ENCODE measurements at regions not wholly inside any gene's neighbourhood (a gene's known extent, or its start where the extent isn't known, plus 50 kb on each side); places are given as distances from the start of the nearest gene placed in this dataset.

DNA sequence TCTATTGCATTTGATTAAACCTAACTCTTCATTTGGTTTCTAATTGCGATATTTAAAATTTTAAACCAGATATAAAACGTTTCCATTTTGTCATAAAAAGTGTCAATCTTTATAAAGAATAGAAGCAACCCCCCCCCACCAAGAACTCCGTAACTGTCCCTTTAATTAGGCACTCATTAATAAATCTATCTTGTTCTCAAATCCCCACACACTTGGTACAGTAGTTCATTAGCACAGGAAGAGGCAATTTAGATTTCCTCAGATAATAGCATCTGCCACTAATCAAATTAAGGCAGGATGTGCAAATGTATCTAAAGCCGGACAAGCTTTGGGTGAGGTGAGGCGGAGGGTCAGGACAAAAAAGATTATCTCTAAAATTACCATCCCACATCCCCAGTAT lies 1143.3 kb upstream of the AUTS2 start:
- DNase-seq: no peak

- DNase-seq: no peak
Observed at GRCh38 chr7:68456469-68456868, 1141.8 kb upstream of the AUTS2 start.

GRCh38 chr7:68457481-68457880 lies 1140.8 kb upstream of the AUTS2 start:
- no peak for DNase-seq

GRCh38 chr7:68458010-68458908 lies 1140.0 kb upstream of the AUTS2 start:
- DNase-seq: no peak

- DNase-seq: no peak
Observed at GRCh38 chr7:68461430-68461829, 1136.8 kb upstream of the AUTS2 start.

DNA sequence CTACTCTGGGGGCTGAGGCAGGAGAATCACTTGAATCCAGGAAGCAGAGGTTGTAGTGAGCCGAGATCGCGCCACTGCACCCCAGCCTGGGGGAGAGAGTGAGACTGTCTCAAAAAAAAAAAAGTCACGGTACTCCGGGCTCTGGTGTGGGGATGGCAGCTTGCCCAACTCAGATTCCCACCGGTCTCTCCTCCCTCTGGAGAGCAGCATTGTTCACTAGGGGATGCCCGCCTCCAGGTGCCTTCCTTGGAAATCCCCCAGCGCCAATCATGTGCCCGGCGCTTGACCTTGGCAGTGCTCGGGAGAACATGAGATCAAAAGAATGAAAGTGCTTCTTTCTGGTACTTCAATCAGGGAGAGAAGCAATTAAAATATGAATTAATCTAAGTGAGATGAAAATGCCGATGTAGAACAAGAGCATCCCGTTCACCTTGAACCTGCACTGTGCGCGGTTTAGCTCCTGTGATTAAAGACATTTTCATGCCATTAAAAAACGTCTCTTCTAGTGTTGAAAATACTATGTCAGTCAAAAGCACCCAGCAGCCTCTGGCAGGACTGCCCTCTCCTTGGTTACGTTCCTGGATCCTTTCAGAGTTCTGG lies 1127.3 kb upstream of the AUTS2 start:
- no peak for DNase-seq

GRCh38 chr7:68472688-68473087 lies 1125.6 kb upstream of the AUTS2 start:
- no peak for DNase-seq

DNA sequence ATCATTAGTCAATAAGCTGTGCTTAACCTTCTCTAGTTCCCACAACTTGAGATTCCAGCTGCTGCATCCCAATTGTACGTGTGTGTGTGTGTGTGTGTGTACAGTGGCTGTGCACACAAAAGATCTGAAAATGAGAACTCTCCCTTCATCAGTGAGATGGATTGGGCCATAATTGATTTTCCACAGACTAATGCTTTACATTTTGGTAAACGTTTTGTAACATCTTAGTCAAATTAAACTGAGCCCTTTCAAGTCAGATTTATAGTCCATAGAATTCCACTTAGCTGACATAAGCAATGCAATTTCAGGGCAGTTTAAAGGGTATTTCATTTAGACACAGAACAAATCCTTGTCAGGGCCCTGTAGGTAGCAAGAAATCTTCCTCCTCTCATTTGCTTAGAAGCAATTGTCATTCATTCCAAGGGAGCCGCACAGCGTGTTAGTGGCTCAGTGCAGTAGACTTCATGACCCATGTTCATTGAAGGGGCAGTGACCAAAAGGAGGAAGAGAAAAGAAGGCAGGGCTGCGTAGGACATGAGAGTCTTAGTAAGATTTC lies 1123.5 kb upstream of the AUTS2 start:
- no peak for DNase-seq

- DNase-seq: no peak
Observed at GRCh38 chr7:68476966-68477365, 1121.3 kb upstream of the AUTS2 start.

GRCh38 chr7:68478326-68478725 lies 1119.9 kb upstream of the AUTS2 start:
- DNase-seq: no peak

- DNase-seq: no peak
Observed at GRCh38 chr7:68482800-68483199, 1115.5 kb upstream of the AUTS2 start.

GRCh38 chr7:68484731-68485130 lies 1113.5 kb upstream of the AUTS2 start:
- DNase-seq: no peak

DNA sequence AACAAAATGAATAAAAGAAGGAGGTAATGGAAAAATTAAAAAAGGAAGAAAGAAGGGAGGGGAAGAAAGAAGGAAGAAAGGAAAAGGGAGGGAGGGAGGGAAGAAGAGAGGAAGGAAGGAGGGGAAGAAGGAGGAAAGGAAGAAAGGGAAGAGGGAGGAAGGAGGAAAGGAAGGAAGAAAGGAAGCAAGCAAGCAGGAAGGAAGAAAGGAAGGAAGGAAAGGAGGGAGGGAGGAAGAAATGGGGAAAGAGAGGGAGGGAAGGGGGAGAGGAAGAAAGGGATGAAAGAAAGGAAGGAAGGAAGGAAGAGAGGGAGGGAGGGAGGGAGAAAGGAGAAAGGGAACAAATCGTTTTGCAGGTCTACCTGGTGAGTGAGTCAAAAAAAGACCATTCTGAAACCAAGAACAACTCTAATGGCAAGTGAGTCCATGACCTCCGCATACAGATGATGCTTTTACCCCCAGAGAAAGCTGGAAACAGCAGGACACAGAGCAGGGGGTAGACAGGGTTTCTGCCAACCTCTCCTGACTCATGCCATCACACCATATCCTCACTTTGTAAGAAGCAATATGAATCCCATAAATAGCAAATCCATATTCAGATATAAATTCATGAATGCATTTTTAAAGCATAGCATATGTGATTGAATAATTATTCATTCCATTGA lies 1112.9 kb upstream of the AUTS2 start:
- no peak for DNase-seq

- DNase-seq: no peak
Observed at GRCh38 chr7:68488341-68489060, 1109.8 kb upstream of the AUTS2 start.

GRCh38 chr7:68491523-68492358 lies 1106.5 kb upstream of the AUTS2 start:
- no peak for DNase-seq

DNA sequence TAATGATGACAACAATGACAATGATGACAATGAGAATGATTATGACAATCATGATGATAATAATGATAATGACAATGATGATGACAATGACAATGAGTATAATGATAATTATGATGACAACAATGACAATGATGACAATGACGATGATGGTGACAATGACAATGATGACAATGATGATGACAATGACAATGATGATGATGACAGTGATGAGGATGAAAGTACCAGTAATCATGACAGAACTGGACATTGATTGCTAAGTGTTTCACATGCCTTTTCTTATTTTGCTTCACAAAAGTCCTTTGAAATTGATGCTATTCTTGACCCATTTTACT lies 1106.0 kb upstream of the AUTS2 start:
- DNase-seq: no peak

DNA sequence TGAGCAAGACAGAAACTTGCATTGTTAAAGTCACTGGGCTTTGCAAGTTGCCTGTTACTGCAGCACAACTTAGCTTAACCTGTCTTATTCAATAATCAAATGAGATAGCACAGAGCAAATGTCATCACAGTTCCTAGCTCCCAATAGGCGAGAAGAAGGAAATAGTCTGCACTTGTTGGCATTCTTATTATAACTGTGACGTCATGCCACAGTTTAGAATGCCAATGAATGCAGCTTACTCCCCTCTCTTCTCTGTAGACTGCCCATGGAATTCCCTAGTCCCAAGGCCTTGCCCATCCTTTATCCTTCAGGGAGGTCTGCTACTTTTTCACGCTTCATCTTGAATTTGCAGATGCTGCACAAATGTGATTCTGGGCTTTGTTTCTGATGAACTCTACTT lies 1094.9 kb upstream of the AUTS2 start:
- DNase-seq: no peak

GRCh38 chr7:68504716-68505115 lies 1093.6 kb upstream of the AUTS2 start:
- no peak for DNase-seq

GRCh38 chr7:68505721-68506120 lies 1092.6 kb upstream of the AUTS2 start:
- DNase-seq: no peak

DNA sequence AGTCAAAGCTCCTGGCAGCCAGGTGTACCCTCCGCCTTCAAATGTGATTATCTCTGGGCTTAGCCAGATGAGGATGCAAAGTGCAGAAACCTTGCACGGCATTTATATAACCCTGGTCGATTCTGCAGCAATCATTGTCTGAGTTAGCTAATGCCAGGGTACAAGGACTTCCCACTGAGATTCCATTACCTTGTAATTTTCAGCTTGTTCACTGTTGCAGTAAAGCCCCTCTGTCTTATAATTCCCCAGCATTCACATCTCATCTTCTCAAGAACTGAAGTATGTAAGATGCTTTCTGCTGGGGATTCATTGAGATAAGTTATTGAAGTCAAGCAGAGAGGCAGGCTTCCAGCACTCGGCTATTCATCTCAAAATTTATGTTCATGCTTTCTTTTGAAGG lies 1090.6 kb upstream of the AUTS2 start:
- no peak for DNase-seq

GRCh38 chr7:68509054-68509453 lies 1089.2 kb upstream of the AUTS2 start:
- DNase-seq: no peak

- DNase-seq: no peak
Observed at GRCh38 chr7:68509603-68510002, 1088.7 kb upstream of the AUTS2 start.
